ENCODE measurements at regions not wholly inside any gene's neighbourhood (a gene's known extent, or its start where the extent isn't known, plus 50 kb on each side); places are given as distances from the start of the nearest gene placed in this dataset.
"Not testable (repeated sequence)": the region's sequence is repeated elsewhere in the genome, so short reads cannot be mapped to it uniquely, and the experiment has no call there.

DNA sequence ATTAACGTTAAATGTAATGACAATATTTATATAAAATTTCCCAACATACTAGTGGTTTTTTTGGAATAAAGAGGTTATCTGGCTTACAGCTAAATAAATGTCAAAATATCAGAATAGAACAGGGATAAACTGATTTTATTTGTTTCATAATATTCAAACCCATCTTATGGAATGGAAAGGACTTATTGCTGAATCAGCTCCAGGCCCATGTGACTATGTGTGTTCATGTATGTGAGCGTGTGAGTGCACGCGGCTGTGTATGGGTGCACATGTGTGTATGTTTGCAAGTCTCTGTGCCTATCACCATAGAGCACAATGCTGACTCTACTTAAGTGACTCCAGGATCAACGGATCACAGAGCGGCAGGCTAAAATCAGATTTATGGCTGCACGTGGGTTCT is 392.3 kb upstream of the GRM7 start:
- H3K9me3 ChIP-seq (replicated peaks in 1 of 2; ENCODE audit: control insufficient read depth in 1 of 2, insufficient read depth in 1 of 2, low read length in 2 of 2) = peaks cover 0 to 3% of the 10 kb centered on the region in 2 donors
- no peak overlapping the region for H2AFZ ChIP-seq (ENCODE audit: insufficient read depth, low read depth, low read length, poor library complexity, severe bottlenecking)
- no peaks in the 10 kb centered on the region for H3K36me3 ChIP-seq (replicated peaks in 1 of 2; ENCODE audit: control insufficient read depth in 1 of 2, insufficient read depth in 2 of 2, low read length in 2 of 2)
- H3K4me2 ChIP-seq (replicated peaks; ENCODE audit: extremely low read depth, low read length, poor library complexity, severe bottlenecking) = no peak overlapping the region
- H4K20me1 ChIP-seq (ENCODE audit: insufficient read depth, low read length) = no peaks in the 10 kb centered on the region
- Mint-ChIP-seq H3K27ac (no peak overlapping the region), H3K4me3 (no peak overlapping the region), H3K27me3 (ENCODE audit: low read depth in 3 of 3) (peaks cover 0 to 2% (median 1%) of the 10 kb centered on the region in 3 donors), H3K36me3 (no peaks in the 10 kb centered on the region), H3K4me1 (no peaks in the 10 kb centered on the region), H3K9me3 (peaks cover 0 to 13% (median 3%) of the 10 kb centered on the region in 7 donors)
- H3K27ac ChIP-seq (ENCODE audit: low read depth in 1 of 2, low read length in 2 of 2) = no peak overlapping the region
- DNase-seq = no peak
- no peak overlapping the region for H3K4me3 ChIP-seq (replicated peaks in 1 of 3; ENCODE audit: low read depth in 2 of 3, low read length in 3 of 3)
- 100% methylated on average over 3 of the region's 7 CpGs for WGBS (ENCODE audit: insufficient coverage)
- no peak overlapping the region for H3K9ac ChIP-seq (ENCODE audit: insufficient read depth, low read length, poor library complexity, severe bottlenecking)
- TF ChIP-seq, protein P1, sequence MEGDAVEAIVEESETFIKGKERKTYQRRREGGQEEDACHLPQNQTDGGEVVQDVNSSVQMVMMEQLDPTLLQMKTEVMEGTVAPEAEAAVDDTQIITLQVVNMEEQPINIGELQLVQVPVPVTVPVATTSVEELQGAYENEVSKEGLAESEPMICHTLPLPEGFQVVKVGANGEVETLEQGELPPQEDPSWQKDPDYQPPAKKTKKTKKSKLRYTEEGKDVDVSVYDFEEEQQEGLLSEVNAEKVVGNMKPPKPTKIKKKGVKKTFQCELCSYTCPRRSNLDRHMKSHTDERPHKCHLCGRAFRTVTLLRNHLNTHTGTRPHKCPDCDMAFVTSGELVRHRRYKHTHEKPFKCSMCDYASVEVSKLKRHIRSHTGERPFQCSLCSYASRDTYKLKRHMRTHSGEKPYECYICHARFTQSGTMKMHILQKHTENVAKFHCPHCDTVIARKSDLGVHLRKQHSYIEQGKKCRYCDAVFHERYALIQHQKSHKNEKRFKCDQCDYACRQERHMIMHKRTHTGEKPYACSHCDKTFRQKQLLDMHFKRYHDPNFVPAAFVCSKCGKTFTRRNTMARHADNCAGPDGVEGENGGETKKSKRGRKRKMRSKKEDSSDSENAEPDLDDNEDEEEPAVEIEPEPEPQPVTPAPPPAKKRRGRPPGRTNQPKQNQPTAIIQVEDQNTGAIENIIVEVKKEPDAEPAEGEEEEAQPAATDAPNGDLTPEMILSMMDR (IDR thresholded peaks at IDR 0.05) = no peak
- no peaks in the 10 kb centered on the region for H3K4me1 ChIP-seq (ENCODE audit: control insufficient read depth in 1 of 2, insufficient read depth in 2 of 2, low read length in 2 of 2)
- no peaks in the 10 kb centered on the region for H3K27me3 ChIP-seq (ENCODE audit: control insufficient read depth in 2 of 2, insufficient read depth in 2 of 2, low read length in 2 of 2)
- no peaks in the 10 kb centered on the region for H3K79me2 ChIP-seq (ENCODE audit: insufficient read depth, low read length)
- intact Hi-C loops (cut with micrococcal nuclease) = no loop called here

DNA sequence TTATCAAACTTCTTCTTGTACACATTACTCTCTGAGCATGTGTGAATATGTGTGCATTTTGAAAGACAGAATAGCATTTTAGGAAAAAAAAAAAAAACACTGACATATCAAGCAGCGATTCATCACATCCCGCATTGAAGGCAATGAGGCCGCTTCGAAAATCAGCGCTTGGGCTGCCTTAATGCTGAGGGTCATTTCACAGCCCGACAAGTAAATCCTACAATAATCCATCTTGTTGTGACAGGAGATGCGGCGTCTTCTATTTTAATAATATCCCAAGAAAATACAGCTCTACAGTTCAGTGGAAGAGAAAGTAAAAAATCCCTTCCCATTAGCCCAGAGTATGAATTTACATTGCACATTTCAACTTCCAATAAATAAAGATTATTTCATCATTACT is 389.2 kb upstream of the GRM7 start:
- H3K9ac ChIP-seq (ENCODE audit: insufficient read depth, low read length, poor library complexity, severe bottlenecking) = no peak overlapping the region
- Mint-ChIP-seq H3K27ac (no peak overlapping the region), H3K4me3 (no peak overlapping the region), H3K4me1 (no peaks in the 10 kb centered on the region), H3K27me3 (ENCODE audit: low read depth in 3 of 3) (peaks cover 0 to 2% (median 1%) of the 10 kb centered on the region in 3 donors), H3K36me3 (no peaks in the 10 kb centered on the region), H3K9me3 (peaks cover 0 to 9% (median 3%) of the 10 kb centered on the region in 7 donors)
- H3K36me3 ChIP-seq (replicated peaks in 1 of 2; ENCODE audit: control insufficient read depth in 1 of 2, insufficient read depth in 2 of 2, low read length in 2 of 2) = no peaks in the 10 kb centered on the region
- intact Hi-C loops (cut with micrococcal nuclease) = no loop called here
- H3K27me3 ChIP-seq (ENCODE audit: control insufficient read depth in 2 of 2, insufficient read depth in 2 of 2, low read length in 2 of 2) = no peaks in the 10 kb centered on the region
- DNase-seq = no peak
- TF ChIP-seq, protein P1 (IDR thresholded peaks at IDR 0.05) = no peak
- H2AFZ ChIP-seq (ENCODE audit: insufficient read depth, low read depth, low read length, poor library complexity, severe bottlenecking) = no peak overlapping the region
- H3K4me2 ChIP-seq (replicated peaks; ENCODE audit: extremely low read depth, low read length, poor library complexity, severe bottlenecking) = no peak overlapping the region
- no peak overlapping the region for H3K4me3 ChIP-seq (replicated peaks in 1 of 3; ENCODE audit: low read depth in 2 of 3, low read length in 3 of 3)
- no CpG with 5 or more reads among the region's 8 CpGs for WGBS (ENCODE audit: insufficient coverage)
- no peaks in the 10 kb centered on the region for H4K20me1 ChIP-seq (ENCODE audit: insufficient read depth, low read length)
- no peaks in the 10 kb centered on the region for H3K4me1 ChIP-seq (ENCODE audit: control insufficient read depth in 1 of 2, insufficient read depth in 2 of 2, low read length in 2 of 2)
- peaks cover 0 to 3% of the 10 kb centered on the region in 2 donors for H3K9me3 ChIP-seq (replicated peaks in 1 of 2; ENCODE audit: control insufficient read depth in 1 of 2, insufficient read depth in 1 of 2, low read length in 2 of 2)
- no peak overlapping the region for H3K27ac ChIP-seq (ENCODE audit: low read depth in 1 of 2, low read length in 2 of 2)
- H3K79me2 ChIP-seq (ENCODE audit: insufficient read depth, low read length) = no peaks in the 10 kb centered on the region

- H3K4me3 Mint-ChIP-seq = not testable (repeated sequence)
Observed at GRCh38 chr3:6490487-6491327, 370.2 kb upstream of the GRM7 start.

More at GRCh38 chr3:6490487-6491327, 370.2 kb upstream of the GRM7 start:
- H3K4me2 ChIP-seq (replicated peaks; ENCODE audit: extremely low read depth, low read length, poor library complexity, severe bottlenecking); H3K36me3 ChIP-seq (replicated peaks in 1 of 2; ENCODE audit: control insufficient read depth in 1 of 2, insufficient read depth in 2 of 2, low read length in 2 of 2); H4K20me1 ChIP-seq (ENCODE audit: insufficient read depth, low read length); H3K9ac ChIP-seq (ENCODE audit: insufficient read depth, low read length, poor library complexity, severe bottlenecking); H2AFZ ChIP-seq (ENCODE audit: insufficient read depth, low read depth, low read length, poor library complexity, severe bottlenecking); H3K4me3 ChIP-seq (replicated peaks in 1 of 3; ENCODE audit: low read depth in 2 of 3, low read length in 3 of 3); H3K27ac ChIP-seq (ENCODE audit: low read depth in 1 of 2, low read length in 2 of 2); H3K27me3 ChIP-seq (ENCODE audit: control insufficient read depth in 2 of 2, insufficient read depth in 2 of 2, low read length in 2 of 2); H3K4me1 Mint-ChIP-seq; H3K27me3 Mint-ChIP-seq (ENCODE audit: low read depth in 3 of 3); H3K4me1 ChIP-seq (ENCODE audit: control insufficient read depth in 1 of 2, insufficient read depth in 2 of 2, low read length in 2 of 2); intact Hi-C loops (cut with micrococcal nuclease); DNase-seq; H3K36me3 Mint-ChIP-seq; H3K27ac Mint-ChIP-seq; H3K79me2 ChIP-seq (ENCODE audit: insufficient read depth, low read length): not testable (repeated sequence)
- 94% methylated on average over 6 of the region's 34 CpGs for WGBS (ENCODE audit: insufficient coverage)
- H3K9me3 ChIP-seq (replicated peaks in 1 of 2; ENCODE audit: control insufficient read depth in 1 of 2, insufficient read depth in 1 of 2, low read length in 2 of 2) = peaks cover 4 to 20% of the 10 kb centered on the region in 2 donors
- H3K9me3 Mint-ChIP-seq = peaks cover 5 to 16% (median 13%) of the 10 kb centered on the region in 7 donors
